Fibroblast of skin of back (primary cell): ENCODE measurements at regions not wholly inside any gene's neighbourhood (a gene's known extent, or its start where the extent isn't known, plus 50 kb on each side); places are given as distances from the start of the nearest gene placed in this dataset.
"Not testable (repeated sequence)": the region's sequence is repeated elsewhere in the genome, so short reads cannot be mapped to it uniquely, and the experiment has no call there.

Experiments used
- DNase-seq: peaks from one replicate; pipeline ENCODE4 v3.0.0-alpha.2; 2013

GRCh38 chr13:55745828-55746227, 1394.9 kb upstream of the PRR20A start:
- no peak for DNase-seq

GRCh38 chr13:55761986-55762385, 1378.7 kb upstream of the PRR20A start:
- DNase-seq, result no peak

- DNase-seq, result no peak
These were observed 1363.1 kb upstream of the PRR20A start for GRCh38 chr13:55777612-55778011.

- no peak for DNase-seq
These were observed 1356.9 kb upstream of the PRR20A start for GRCh38 chr13:55783841-55784240.

GRCh38 chr13:55788548-55788947, 1352.2 kb upstream of the PRR20A start:
- no peak for DNase-seq

GRCh38 chr13:55792544-55793193, 1348.0 kb upstream of the PRR20A start:
- no peak for DNase-seq

- DNase-seq, result no peak
These were observed 1325.2 kb upstream of the PRR20A start for GRCh38 chr13:55815458-55816033.

- no peak for DNase-seq
These were observed 1323.6 kb upstream of the PRR20A start for GRCh38 chr13:55816976-55817601.

GRCh38 chr13:55820817-55821216, 1319.9 kb upstream of the PRR20A start:
- DNase-seq, result no peak

- no peak for DNase-seq
These were observed 1271.1 kb upstream of the PRR20A start for GRCh38 chr13:55869648-55870047.

- DNase-seq, result no peak
These were observed 1253.2 kb upstream of the PRR20A start for GRCh38 chr13:55887561-55887960.

GRCh38 chr13:55893540-55893939, 1247.2 kb upstream of the PRR20A start:
- DNase-seq, result no peak

GRCh38 chr13:55937180-55937579, 1203.5 kb upstream of the PRR20A start:
- no peak for DNase-seq

- no peak for DNase-seq
These were observed 1192.5 kb upstream of the PRR20A start for GRCh38 chr13:55948175-55948574.

GRCh38 chr13:55963934-55964333, 1176.8 kb upstream of the PRR20A start:
- DNase-seq, result no peak

- no peak for DNase-seq
These were observed 1173.7 kb upstream of the PRR20A start for GRCh38 chr13:55967055-55967454.

- DNase-seq, result no peak
These were observed 1163.3 kb upstream of the PRR20A start for GRCh38 chr13:55977436-55977835.

- no peak for DNase-seq
These were observed 1159.3 kb upstream of the PRR20A start for GRCh38 chr13:55981381-55981780.

GRCh38 chr13:55984026-55984425, 1156.7 kb upstream of the PRR20A start:
- not testable (repeated sequence) for DNase-seq

- DNase-seq, result no peak
These were observed 1150.1 kb upstream of the PRR20A start for GRCh38 chr13:55990631-55991030.

- DNase-seq, result no peak
These were observed 1149.1 kb upstream of the PRR20A start for GRCh38 chr13:55991666-55992065.

GRCh38 chr13:55992145-55992544, 1148.6 kb upstream of the PRR20A start:
- DNase-seq, result no peak

GRCh38 chr13:55999709-56000108, 1141.0 kb upstream of the PRR20A start:
- no peak for DNase-seq

- no peak for DNase-seq
These were observed 1131.3 kb upstream of the PRR20A start for GRCh38 chr13:56009418-56009817.
